Stomach (tissue), 8 donors: ENCODE measurements at regions not wholly inside any gene's neighbourhood (a gene's known extent, or its start where the extent isn't known, plus 50 kb on each side); places are given as distances from the start of the nearest gene placed in this dataset.

Experiments used
- DNase-seq, 2 donors: peaks; one replicate each; pipeline versions ENCODE4 v3.0.0 to v3.0.0-alpha.2; 2013 to 2019
- H3K27ac ChIP-seq, 5 donors: fragments of 200-600 bp in 4 of 5; sonication (generic) in 4 of 5; one replicate each; pipeline ENCODE4 v1.5.1; 2013 to 2019; ENCODE audit warnings: mild to moderate bottlenecking in 1 of 5, moderate library complexity in 1 of 5
- H3K27me3 ChIP-seq, 3 donors: fragments of 200-600 bp; sonication (generic); one replicate each; pipeline ENCODE4 v1.5.1; 2017 to 2019; ENCODE audit warnings: mixed run types in 1 of 3
- H3K36me3 ChIP-seq, 4 donors: fragments of 200-600 bp; sonication (generic); 1 replicate in 3 of 4; 2 replicates in 1 of 4; pipeline ENCODE4 v1.5.1; 2016 to 2019
- H3K4me1 ChIP-seq, 4 donors: fragments of 200-600 bp; sonication (generic); one replicate each; pipeline ENCODE4 v1.5.1; 2016 to 2019
- H3K4me3 ChIP-seq, 4 donors: fragments of 200-600 bp; sonication (generic) in 3 of 4; one replicate each; pipeline ENCODE4 v1.5.1; 2016 to 2019; ENCODE audit warnings: mild to moderate bottlenecking in 1 of 4
- H3K9me3 ChIP-seq, 4 donors: fragments of 200-600 bp; sonication (generic); one replicate each; pipeline ENCODE4 v1.5.1; 2016 to 2019
- EP300 ChIP-seq: sonication (generic); formaldehyde crosslinking; IDR thresholded peaks from one replicate; pipeline ENCODE4 v1.6.1; 2017; ENCODE audit warnings: antibody characterized with exemption
- POLR2A ChIP-seq, 4 donors: fragments of 450-650 bp; IDR thresholded peaks; one replicate each; pipeline ENCODE4 v1.6.1; 2016; ENCODE audit warnings: antibody characterized with exemption in 4 of 4, control low read depth in 2 of 4, mild to moderate bottlenecking in 1 of 4, moderate library complexity in 1 of 4
- POLR2AphosphoS5 ChIP-seq, 3 donors: sonication (generic); formaldehyde crosslinking; IDR thresholded peaks; one replicate each; pipeline ENCODE4 v1.6.1; 2016; ENCODE audit warnings: antibody characterized with exemption in 3 of 3
- WGBS, 5 donors: extraction: QIAGEN DNeasy Blood & Tissue Kit in 3 of 5; methylation state at CpG; one replicate each; pipeline versions ENCODE4 v1.1.5 to v1.1.7; 2013 to 2018; 5-methylcytosine and 5-hydroxymethylcytosine counted together
- intact Hi-C: fragments of 100-400 bp; cut with DNase I; formaldehyde crosslinking; loops from one replicate; pipeline ENCODE4 v1.15.1; 2023; ENCODE audit warnings: low total_unique reads
- TF ChIP-seq, protein P1 (sequence below), 7 experiments: fragments of 450-650 bp in 4 of 7; fragments of 200-600 bp in 3 of 7; sonication (generic) in 3 of 7; IDR thresholded peaks; one replicate each; pipeline ENCODE4 v1.5.1; 2016 to 2019; ENCODE audit warnings: antibody characterized with exemption in 7 of 7, control low read depth in 2 of 7, mild to moderate bottlenecking in 1 of 7
- donor health status: healthy with polysubstance abuse.
- donor health status: Bipolar disorder and iron deficiency.
- donor health status: healthy.

GRCh38 chr21:43291347-43291950 is 122.6 kb downstream of the CRYAA start:
- Histone ChIP-seq H3K27me3 (peaks cover 0 to 11% (median 0%) of the 10 kb centered on the region in 3 donors), H3K4me3 (no peak overlapping the region), H3K36me3 (no peaks in the 10 kb centered on the region), H3K9me3 (peaks cover 0 to 23% (median 15%) of the 10 kb centered on the region in 4 donors), H3K4me1 (peaks cover 8 to 19% (median 15%) of the 10 kb centered on the region in 4 donors), H3K27ac (no peak overlapping the region)
- no peak for TF ChIP-seq POLR2AphosphoS5 (IDR thresholded peaks at IDR 0.05)
- TF ChIP-seq EP300 = no peak
- no peak for TF ChIP-seq POLR2A (IDR thresholded peaks at IDR 0.05)
- TF ChIP-seq, protein P1, sequence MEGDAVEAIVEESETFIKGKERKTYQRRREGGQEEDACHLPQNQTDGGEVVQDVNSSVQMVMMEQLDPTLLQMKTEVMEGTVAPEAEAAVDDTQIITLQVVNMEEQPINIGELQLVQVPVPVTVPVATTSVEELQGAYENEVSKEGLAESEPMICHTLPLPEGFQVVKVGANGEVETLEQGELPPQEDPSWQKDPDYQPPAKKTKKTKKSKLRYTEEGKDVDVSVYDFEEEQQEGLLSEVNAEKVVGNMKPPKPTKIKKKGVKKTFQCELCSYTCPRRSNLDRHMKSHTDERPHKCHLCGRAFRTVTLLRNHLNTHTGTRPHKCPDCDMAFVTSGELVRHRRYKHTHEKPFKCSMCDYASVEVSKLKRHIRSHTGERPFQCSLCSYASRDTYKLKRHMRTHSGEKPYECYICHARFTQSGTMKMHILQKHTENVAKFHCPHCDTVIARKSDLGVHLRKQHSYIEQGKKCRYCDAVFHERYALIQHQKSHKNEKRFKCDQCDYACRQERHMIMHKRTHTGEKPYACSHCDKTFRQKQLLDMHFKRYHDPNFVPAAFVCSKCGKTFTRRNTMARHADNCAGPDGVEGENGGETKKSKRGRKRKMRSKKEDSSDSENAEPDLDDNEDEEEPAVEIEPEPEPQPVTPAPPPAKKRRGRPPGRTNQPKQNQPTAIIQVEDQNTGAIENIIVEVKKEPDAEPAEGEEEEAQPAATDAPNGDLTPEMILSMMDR (IDR thresholded peaks at IDR 0.05) = no peak
- DNase-seq = no peak
- intact Hi-C loops = no loop called here
- 85 to 89% (median 85%) methylated on average over 12 to 14 of the region's 14 CpGs for WGBS, 5 donors

GRCh38 chr21:43290421-43291346 is 121.9 kb downstream of the CRYAA start:
- Histone ChIP-seq H3K4me3 (no peak overlapping the region), H3K36me3 (no peaks in the 10 kb centered on the region), H3K27ac (no peak overlapping the region), H3K27me3 (peaks cover 0 to 11% (median 0%) of the 10 kb centered on the region in 3 donors), H3K4me1 (peaks cover 8 to 19% (median 15%) of the 10 kb centered on the region in 4 donors), H3K9me3 (peaks cover 0 to 19% (median 13%) of the 10 kb centered on the region in 4 donors)
- TF ChIP-seq, protein P1 (IDR thresholded peaks at IDR 0.05) = no peak
- WGBS, 5 donors = 66 to 86% (median 80%) methylated on average over 8 to 36 of the region's 36 CpGs
- peak in 1 of 2 donors; percentile 69 for DNase-seq
- intact Hi-C loops = no loop called here

- no peak overlapping the region for H3K4me3 ChIP-seq
- peaks cover 0 to 12% (median 7%) of the 10 kb centered on the region in 4 donors for H3K9me3 ChIP-seq
- DNase-seq = no peak
- peaks cover 8 to 19% (median 15%) of the 10 kb centered on the region in 4 donors for H3K4me1 ChIP-seq
- TF ChIP-seq POLR2A (IDR thresholded peaks at IDR 0.05) (no peak), POLR2AphosphoS5 (IDR thresholded peaks at IDR 0.05) (no peak)
- TF ChIP-seq, protein P1 (IDR thresholded peaks at IDR 0.05) = no peak
- whole genome bisulfite sequencing, 5 donors = 79 to 100% (median 87%) methylated on average over 4 to 6 of the region's 6 CpGs
- H3K36me3 ChIP-seq = no peaks in the 10 kb centered on the region
- peak overlapping the region in 2 of 5 donors; percentile 83 to 84 for H3K27ac ChIP-seq
- peaks cover 0 to 11% (median 0%) of the 10 kb centered on the region in 3 donors for H3K27me3 ChIP-seq
- intact Hi-C loops = no loop called here
Observed at GRCh38 chr21:43289966-43290365, 121.2 kb downstream of the CRYAA start.

DNA sequence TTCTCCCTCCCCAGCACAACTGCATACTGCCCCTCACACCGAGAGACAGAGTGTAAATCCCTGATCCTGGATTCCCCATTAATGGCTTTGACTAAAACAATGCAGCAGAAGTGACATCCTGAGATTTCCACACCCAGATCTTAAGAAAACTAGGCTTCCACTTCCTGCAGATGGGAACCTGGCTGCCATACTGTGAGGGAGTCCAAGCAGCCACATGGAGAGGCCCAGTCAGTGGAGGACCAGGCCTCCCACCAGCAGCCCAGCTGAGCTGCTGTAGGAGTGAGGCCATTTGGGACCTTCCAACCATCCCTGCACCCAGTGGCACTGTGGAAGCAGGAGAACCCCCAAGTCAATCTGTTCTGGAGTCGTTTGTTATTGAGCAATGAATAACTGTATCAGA is 120.6 kb downstream of the CRYAA start:
- TF ChIP-seq POLR2AphosphoS5 (IDR thresholded peaks at IDR 0.05) = no peak
- TF ChIP-seq, protein P1 (IDR thresholded peaks at IDR 0.05) = no peak
- TF ChIP-seq POLR2A (IDR thresholded peaks at IDR 0.05) = no peak
- no peak for TF ChIP-seq EP300
- Histone ChIP-seq H3K36me3 (no peaks in the 10 kb centered on the region), H3K9me3 (peaks cover 0 to 12% (median 7%) of the 10 kb centered on the region in 4 donors), H3K4me3 (no peak overlapping the region), H3K4me1 (peaks cover 8 to 19% (median 15%) of the 10 kb centered on the region in 4 donors), H3K27ac (peak overlapping the region; percentile 81 to 84 (median 82)), H3K27me3 (peaks cover 0 to 11% (median 0%) of the 10 kb centered on the region in 3 donors)
- no peak for DNase-seq
- 81 to 94% (median 85%) methylated on average over 2 of the region's 2 CpGs for WGBS, 5 donors
- intact Hi-C loops = no loop called here
